HG03175 (cell line): ENCODE measurements at regions not wholly inside any gene's neighbourhood (a gene's known extent, or its start where the extent isn't known, plus 50 kb on each side); places are given as distances from the start of the nearest gene placed in this dataset.
"Not testable (repeated sequence)": the region's sequence is repeated elsewhere in the genome, so short reads cannot be mapped to it uniquely, and the experiment has no call there.

Source experiments
- ATAC-seq: cut with Tn5 transposase; IDR thresholded peaks from one replicate; pipeline ENCODE4 v1.9.1; 2021; ENCODE audit warnings: mild to moderate bottlenecking, moderate library complexity; ENCODE audit not compliant: unreplicated experiment

DNA sequence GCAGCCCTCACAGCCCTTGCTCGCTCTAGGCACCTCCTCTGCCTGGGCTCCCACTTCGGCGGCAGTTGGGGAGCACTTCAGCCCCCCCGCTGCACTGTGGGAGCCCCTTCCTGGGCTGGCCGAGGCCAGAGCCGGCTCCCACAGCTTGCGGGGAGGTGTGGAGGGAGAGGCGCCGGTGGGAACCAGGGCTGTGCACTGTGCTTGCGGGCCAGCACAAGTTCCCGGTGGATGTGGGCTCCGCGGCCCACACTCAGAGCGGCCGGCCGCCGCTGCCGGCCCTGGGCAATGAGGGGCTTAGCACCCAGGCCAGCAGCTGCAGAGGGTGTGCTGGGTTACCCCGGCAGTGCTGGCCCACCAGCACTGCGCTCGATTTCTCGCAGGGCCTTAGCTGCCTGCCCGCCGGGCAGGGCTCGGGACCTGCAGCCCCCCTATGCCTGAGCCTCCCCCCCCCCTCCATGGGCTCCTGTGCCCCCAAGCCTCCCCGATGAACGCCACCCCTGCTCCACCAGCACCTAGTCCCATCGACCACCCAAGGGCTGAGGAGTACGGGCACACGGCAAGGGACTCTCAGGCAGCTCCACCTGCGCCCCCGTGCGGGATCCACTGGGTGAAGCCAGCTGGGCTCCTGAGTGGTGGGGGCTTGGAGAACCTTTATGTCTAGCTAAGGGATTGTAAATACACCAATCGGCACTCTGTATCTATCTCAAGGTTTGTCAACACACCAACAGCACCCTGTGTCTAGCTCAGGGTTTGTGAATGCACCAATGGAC is 224.8 kb downstream of the ZNF608 start:
- no peak for ATAC-seq

DNA sequence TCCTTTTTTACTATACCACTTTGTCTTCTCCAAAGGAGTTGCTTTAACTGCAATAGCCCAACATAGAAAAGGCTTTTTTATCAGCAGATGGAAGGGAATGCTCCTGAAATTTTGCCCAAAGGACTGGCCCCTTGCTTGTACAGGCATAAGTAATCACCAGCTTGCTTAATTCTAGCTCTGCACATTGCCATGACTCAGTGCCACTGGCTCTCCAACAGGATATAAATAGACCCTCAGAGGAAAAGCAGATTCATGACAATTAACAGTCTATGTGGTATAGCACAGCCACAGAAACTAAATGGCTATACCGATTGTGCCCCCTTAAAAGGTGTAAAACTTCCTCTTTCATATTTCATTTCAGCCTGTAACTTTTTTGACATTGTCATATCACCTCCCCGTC is 227.0 kb downstream of the ZNF608 start:
- ATAC-seq: peak; percentile 59

DNA sequence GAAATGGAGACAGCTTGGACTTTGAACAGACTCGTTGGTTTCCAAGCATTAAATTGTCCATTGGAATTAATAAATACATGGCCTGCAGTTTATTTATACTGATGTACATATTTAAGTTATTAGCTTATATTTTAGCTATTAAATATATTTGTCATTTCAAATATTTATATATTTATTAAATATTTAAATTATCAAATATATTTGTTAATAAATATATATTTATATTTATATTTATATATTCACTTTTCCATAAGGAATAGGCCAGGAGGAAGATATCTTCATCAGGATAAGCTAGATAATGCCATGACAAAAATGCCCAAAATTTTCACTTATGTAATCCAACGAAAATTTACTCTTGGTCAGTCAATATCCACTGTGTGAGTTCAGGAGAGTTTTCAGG is 229.9 kb downstream of the ZNF608 start:
- ATAC-seq: no peak

DNA sequence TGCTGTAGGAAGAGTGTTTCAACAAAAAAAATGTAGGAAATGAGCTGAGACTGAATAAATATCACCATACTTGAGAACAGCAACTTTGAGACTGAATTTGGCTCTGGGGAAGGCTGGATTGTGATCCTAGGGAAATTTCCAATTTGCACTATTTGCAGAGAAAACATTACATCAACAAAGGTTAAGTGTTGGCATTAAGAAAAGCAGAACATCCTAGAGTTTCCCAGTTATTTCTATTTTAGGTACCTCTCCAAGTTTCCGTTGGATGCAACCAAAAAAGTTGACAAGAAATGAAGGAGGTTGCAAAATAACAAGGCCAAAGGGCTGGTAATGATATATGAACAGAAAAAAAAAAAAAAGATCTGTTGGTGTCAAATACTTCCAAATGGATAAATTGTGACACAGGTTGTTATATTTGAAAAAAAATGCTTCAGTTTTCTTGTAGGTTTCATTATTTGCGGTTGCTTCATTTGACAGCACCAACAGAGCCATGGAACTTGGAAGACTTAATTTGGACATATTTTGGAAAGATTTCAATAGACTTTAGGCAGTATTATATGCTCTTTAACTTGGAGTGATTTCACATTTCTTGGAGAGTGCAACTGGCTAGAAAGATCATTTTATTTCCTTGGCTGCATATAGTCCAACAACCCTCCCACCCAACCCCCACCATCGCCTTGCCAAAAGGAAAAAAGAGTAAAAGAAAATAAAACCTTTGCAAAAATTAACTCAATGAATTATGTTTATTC is 230.8 kb downstream of the ZNF608 start:
- no peak for ATAC-seq

DNA sequence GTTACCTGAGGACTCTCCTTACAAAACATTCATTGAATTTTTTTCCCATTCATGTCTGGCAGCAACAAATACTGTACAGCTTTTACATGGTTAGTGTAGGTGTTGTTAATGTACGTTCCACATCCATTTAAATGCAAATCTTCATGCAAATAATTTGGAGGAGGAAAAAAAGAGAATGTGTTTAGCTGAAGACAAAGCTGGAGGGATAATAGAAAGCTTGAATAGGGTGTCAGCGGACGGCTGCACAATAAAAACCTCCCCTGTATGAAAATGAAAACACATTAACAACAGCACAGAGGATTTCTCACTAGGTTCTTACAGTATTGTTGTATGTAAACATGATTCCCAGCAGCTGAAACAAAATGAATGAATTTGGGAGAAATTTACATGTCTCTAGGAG is 231.5 kb downstream of the ZNF608 start:
- ATAC-seq: no peak

DNA sequence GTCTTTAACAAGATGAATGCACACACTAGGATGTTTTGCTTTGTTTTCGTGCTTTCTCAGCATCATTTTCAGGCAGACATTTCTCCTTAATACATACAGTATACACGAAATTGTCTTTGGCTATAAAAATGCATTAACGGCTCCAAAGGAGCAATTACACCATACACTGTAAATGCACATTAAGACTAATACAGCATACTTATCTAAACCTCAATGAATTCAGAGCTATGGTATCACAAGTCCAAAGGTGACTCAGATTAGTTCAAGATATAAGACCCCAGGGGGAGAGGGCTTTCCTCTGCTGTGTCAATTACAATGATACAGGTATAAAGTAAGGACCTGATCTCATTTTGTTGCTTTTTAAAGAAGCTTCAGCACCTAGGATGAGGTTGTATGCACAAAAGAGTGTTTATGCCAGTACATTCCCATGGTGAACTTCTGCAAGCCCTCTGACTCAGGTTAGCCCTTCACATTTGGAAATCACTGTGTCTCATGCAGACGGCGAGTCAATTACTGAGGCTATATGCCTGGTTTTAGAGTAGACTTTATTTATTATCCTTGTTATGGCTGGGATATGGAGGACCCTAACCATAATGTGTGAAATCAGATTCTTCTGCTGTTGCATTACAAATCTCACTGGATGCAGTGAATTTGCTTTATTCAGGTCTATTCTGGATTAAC is 233.3 kb downstream of the ZNF608 start:
- no peak for ATAC-seq

DNA sequence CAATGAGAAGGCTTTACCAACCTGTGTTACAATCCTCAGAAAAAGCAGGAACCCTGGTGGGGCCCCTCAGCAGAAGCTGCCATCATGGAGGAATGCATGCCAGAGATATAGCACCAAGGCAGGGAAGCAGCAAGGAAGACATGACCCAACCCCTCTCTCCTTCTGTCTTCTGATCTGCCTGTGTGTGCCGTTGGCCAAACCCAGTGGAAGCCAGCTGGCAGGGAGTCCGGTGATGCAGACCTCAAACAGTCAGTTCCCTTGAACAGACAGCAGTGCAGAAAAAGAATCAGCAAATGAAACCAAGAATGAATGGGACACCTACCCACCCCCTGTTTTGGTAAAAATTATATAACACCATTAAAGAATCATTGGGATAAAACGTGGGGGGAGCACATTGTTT is 234.2 kb downstream of the ZNF608 start:
- ATAC-seq: no peak

DNA sequence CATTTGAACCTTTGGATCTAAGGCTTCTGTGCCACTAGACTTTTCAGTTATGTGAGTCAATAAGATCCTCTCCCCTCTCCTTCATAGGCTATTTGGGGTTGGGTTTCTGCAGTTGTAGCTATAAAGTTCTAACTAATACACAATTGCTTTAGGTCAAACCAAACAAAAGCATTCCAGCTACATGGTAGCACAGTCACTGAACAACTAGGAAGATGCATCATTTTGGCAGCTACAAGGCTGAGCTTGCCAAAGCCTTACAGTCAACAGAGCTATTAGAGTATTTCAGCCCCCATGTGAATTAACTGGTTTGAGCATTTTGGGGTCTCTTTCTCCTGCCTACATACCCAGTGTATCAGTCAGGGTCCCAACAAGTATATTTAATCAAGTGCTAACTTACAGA is 234.6 kb downstream of the ZNF608 start:
- no peak for ATAC-seq

DNA sequence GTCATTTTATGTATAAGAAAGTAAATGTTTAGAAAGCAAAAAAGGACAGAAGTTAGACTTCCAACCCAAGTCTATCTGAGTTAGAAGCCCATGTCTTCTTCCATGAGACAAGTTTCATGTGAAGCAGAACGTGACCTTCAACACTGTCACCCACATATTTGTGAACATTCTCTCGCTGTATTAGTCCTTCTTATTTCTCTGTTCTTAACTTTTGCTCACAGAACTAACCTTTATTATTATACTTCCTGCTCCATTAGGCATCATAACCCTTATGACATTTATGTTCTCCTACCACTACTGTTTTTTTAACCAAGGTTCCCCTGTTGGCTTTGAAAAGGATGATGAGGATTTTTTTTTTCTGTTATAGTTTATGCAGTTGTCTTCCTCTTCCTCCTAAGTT is 238.8 kb downstream of the ZNF608 start:
- no peak for ATAC-seq

DNA sequence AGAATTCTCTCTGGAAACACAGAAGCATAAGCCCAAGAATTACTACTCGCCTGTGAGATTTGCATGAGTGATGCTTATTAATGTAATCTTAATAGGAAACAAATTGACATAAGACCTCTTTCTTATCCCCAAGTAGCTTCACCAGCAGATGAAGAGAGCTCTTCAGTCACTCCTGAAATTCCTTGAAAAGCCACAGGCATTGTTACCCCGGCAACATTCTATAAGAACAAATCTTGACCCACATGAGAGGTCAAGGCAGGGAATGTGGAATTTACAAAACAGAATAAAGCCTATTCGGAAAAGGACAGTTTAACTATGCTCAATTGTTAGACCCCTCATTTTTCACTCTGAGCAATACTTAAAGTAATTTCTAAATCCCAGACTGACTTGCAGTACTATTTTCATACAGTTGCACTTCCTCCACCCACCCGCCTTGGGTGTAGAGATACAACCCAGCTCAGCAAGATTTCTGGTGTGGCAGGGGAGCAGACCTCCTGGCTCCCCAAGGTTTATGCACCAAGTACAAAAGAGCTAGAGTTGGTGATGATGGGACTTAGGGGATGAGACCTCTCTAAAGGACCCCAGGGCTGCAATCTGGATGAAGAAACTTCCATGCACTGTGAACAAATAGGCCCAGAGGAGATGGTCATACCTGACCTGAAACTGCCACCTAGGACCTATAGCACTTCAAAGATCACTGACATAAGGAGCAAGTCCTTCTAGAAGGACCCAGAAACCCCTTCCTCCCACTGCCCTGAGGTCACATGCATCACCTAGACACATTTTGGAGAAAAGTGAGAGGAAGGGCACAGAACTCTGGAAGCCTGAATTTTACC is 242.1 kb downstream of the ZNF608 start:
- peak; percentile 85 for ATAC-seq

DNA sequence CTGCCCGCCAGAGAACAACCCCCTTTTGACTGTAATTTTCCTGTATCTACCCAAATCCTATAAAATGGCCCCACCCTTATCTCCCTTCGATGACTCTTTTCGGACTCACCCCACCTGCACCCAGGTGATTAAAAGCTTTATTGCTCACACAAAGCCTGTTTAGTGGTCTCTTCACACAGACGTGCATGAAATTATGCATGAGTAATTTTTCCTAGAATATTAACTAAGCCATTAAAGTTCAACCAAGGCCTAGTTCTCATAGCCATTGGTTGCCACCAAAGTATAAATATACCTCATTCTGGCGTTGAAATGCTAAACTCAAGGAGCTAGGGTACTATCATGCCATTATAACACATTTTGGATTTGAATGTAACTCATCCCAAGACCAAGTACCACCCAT is 243.9 kb downstream of the ZNF608 start:
- ATAC-seq: no peak

DNA sequence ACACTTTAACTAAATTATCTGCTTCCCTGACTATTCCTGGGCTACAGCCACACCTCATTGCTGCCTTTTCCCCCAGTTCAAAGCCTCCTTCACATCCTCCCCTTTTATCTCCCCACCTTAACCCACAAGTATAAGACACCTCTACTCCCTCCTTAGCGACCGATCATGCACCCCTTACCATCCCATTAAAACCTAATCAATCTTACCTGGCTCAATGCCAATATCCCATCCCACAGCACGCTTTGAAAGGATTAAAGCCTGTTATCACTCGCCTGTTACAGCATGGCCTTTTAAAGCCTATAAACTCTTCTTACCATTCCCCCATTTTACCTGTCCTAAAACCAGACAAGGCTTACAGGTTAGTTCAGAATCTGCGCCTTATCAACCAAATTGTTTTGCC is 246.6 kb downstream of the ZNF608 start:
- ATAC-seq: not testable (repeated sequence)

DNA sequence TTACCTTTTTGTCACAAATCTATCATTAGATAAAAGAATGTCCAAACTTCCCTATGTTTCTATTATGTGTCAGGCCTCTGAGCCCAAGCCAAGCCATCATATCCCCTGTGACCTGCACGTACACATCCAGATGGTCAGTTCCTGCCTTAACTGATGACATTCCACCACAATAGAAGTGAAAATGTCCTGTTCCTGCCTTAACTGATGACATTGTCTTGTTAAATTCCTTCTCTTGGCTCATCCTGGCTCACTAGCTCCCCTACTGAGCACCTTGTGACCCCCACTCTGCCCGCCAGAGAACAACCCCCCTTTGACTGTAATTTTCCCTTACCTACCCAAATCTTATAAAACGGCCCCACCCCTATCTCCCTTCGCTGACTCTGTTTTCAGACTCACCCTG is 249.5 kb downstream of the ZNF608 start:
- not testable (repeated sequence) for ATAC-seq

DNA sequence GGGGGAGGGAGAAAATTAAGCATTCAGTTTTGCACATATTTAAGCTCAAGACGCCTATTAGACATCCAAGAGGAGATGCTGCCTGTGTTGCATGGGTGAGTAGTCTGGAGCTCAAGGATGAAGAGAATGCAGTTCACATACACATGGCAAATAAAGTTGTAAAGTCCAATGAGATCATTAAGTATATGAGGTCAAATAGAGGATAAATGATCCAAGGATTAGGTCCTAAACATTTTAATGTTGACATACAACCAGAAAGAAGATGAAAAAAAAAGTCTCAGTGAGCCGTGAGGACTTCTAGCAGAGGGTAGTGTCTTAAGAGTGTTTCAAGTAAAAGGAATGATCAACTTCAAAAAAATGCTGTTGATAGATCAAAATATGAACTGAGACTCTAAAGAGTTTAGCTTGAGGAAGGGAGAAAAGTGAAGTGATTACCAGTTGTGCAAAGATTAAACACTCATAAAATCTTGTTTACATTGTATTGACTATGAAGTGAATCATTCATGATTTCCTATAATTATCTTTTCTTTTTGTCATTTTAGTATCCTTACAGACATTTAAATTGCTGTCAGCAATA is 251.8 kb downstream of the ZNF608 start:
- ATAC-seq: no peak

DNA sequence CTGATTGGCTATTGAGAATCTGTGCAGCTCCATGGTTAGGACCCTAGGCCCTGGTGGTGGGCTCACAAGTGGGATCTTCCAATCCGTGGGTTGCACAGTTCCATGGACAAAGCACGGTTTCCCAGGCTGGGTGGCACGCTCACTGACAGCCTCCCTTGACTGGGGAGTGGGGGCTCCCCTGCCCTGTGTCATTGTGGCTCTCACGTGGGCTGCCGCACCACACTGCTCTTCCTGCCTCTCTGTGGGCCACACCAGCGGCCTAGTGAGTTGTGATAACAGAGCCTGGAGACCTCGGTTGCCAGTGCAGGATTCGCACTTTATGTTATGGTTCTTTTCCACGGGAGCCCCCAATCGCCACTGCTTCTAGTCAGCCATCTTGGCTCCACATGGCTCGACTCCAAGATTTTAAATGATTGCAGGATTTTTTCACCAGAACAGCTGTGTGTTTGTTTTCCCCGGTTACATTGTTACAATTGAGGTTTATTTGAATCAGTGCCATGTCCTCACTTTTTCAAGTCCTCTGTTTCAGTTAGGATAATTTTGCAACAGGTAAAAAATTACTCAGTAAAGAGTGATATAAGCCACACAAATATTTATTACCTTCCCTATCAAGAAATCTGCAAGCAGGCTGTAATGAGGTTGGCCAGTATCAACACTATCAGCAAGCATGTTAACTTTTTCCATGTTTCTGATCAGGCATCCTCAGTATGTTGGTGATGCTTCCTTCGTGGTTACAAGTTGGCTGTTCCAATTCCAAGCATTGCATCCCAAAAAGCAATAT is 253.8 kb downstream of the ZNF608 start:
- ATAC-seq: no peak

DNA sequence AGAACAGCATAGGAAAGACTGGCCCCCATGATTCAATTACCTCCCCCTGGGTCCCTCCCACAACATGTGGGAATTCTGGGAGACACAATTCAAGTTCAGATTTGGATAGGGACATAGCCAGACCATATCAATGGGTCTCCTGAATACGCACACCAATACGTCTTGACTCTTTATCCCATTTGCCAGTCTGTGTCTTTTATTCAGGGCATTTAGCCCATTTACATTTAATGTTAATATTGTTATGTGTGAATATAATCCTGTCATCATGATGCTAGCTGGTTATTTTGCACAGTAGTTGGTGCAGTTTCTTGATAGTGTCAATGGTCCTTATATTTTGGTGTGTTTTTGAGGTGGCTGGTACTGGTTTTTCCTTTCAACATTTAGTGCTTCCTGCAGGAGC is 256.1 kb downstream of the ZNF608 start:
- not testable (repeated sequence) for ATAC-seq

DNA sequence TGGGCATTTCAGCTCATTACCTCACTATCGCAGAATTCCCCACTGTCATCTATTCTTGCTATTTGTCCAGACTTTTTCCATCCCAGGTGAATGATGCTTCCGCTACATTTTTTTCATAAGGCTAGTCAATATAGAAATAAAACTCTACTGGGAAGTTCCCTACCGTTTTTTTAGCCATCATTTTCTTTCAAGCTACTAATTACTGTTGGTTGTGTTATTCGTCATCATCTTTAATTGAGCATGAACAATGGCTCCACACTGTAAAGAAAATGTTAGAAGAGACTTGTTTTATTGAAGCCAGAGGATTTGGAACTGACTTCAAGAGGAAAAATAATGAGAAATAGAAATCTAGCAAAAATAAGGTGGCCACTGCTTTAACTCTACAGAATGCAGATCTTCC is 265.0 kb downstream of the ZNF608 start:
- no peak for ATAC-seq

DNA sequence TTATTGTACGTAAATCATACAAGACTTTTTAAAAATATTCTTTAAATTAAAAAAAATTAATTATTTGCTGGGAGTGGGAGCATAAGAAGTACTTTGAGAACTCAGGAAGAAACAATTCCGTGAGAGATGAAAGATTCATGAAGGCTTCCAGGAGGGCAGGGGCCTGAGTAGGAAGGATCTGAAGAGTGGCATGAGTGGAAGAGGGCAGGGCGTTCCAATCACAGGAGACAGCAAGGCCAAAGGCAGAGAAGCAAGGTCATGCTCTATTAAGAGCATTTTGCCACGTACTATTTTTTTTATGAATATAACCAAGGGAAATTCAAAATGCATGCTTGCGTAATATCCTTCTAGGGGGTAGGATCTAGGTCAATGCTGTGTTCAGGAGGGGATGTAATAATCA is 265.5 kb downstream of the ZNF608 start:
- no peak for ATAC-seq

DNA sequence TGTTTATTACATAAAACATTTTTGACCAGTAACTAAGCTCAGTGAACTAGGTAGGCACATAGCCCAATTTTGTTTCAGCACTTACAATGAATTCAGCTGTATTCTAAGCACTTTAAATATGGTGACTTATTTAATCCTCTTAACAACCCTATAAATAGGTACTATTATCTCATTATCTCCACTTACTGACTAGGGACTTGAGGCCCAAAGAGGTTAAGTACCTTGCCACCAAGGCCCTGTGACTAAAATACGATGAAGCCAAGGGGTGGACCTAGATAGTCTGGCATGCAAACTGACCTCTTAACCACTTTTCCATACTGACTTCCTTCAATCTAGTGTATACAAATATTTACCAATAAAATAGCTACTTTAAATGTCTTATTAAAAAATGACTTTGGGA is 266.4 kb downstream of the ZNF608 start:
- no peak for ATAC-seq

DNA sequence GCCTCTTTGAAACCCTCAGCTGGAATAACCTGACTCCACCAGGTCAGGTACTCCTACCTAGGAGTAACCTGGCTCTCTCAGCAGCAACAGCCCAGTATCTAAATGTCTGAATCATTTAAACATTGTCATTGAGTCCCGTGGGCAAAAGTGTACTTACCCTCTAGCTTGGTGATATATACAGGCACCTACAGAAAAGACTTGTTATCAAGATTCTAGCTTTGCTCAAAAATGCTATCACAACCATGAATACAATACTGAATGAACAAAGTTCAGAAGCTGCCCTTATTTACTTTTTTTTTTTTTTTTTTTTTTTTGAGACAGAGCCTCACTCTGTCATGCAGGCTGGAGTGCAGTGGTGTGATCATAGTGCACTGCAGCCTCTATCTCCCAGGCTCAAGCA is 268.2 kb downstream of the ZNF608 start:
- ATAC-seq: no peak
